SH-SY5Y (cell line): ENCODE measurements at regions not wholly inside any gene's neighbourhood (a gene's known extent, or its start where the extent isn't known, plus 50 kb on each side); places are given as distances from the start of the nearest gene placed in this dataset.

Experiments used
- GATA2 ChIP-seq: IDR thresholded peaks from 2 replicates; pipeline ENCODE4 v1.6.1; 2011; ENCODE audit warnings: mild to moderate bottlenecking, low read depth, low read length
- GATA3 ChIP-seq: IDR thresholded peaks from 2 replicates; pipeline ENCODE4 v1.6.1; 2011; ENCODE audit warnings: low read depth, mild to moderate bottlenecking, low read length, moderate library complexity

DNA sequence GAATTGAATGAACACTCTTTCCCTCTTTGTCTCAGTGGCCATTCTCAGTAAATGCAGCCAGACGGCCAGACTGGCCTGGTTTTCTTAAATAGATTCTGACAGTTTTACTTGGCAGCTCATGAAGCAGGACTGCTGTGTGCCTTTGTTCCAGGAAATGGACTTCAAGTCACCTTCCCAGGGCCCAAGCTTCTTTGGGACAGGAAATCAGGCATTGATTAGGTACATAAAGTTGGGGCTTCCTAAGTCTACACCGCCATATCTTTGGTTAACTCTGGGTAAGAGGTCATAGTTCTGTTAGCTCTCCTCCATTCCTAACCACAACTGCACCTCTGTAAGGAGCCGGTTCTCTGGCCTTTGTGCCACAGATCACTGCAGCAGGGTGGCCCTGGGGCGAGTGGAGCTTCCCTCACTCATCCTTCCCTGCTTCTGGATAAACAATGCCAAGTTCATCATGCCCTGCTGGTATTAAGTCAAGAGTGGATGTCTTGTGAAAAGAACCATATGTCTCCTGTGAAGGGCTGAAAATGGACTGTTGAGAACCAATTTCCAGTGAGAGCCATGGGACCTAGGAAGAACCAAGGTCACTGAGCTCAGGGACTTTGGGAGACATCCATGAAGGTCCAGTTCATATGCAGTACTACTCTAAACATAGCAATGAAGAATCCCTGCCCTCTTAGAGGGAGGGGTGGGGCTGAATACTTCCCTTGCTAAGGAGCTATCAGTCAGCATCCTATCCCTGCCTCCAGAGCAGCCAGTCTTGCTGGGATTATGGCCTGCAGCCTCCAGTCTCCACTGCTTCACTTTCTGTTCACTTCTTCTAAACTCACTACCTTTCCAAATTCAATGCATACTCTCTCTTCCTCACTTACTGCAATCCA, 122.6 kb upstream of the XPO1 start:
- TF ChIP-seq GATA2 (no peak), GATA3 (no peak)
